Smooth muscle cell (in vitro differentiated cells): ENCODE measurements at regions not wholly inside any gene's neighbourhood (a gene's known extent, or its start where the extent isn't known, plus 50 kb on each side); places are given as distances from the start of the nearest gene placed in this dataset.

Experiments
- DNase-seq: peaks from one replicate; lab custom pipeline; 2025; ENCODE audit not compliant: unreplicated experiment; lab: John Stamatoyannopoulos, UW
- H2AFZ ChIP-seq: fragments of 200-600 bp; sonication (generic); 2 replicates; pipeline ENCODE4 v1.6.0; 2016; ENCODE audit warnings: antibody characterized with exemption, low read depth, mild to moderate bottlenecking
- H3F3A ChIP-seq: fragments of 200-600 bp; sonication (generic); 2 replicates; pipeline ENCODE4 v1.6.0; 2017; ENCODE audit warnings: antibody characterized with exemption, low read depth
- H3K27ac ChIP-seq: fragments of 200-600 bp; sonication (generic); 2 replicates; pipeline ENCODE4 v1.5.1; 2016; ENCODE audit warnings: low read depth, mild to moderate bottlenecking
- H3K27me3 ChIP-seq: fragments of 200-600 bp; sonication (generic); 2 replicates; pipeline ENCODE4 v1.6.1; 2016; ENCODE audit warnings: low read depth, mild to moderate bottlenecking
- H3K36me3 ChIP-seq: fragments of 200-600 bp; sonication (generic); 2 replicates; pipeline ENCODE4 v1.5.1; 2016; ENCODE audit warnings: low read depth
- H3K4me1 ChIP-seq: fragments of 200-600 bp; sonication (generic); 2 replicates; pipeline ENCODE4 v1.5.1; 2016; ENCODE audit warnings: low read depth
- H3K4me2 ChIP-seq: fragments of 200-600 bp; sonication (generic); 2 replicates; pipeline ENCODE4 v1.6.0; 2016; ENCODE audit warnings: mild to moderate bottlenecking
- H3K4me3 ChIP-seq: fragments of 200-600 bp; sonication (generic); 2 replicates; pipeline ENCODE4 v1.5.1; 2016; ENCODE audit warnings: mild to moderate bottlenecking
- H3K79me2 ChIP-seq: fragments of 200-600 bp; sonication (generic); 2 replicates; pipeline ENCODE4 v1.6.0; 2016; ENCODE audit warnings: low read depth, mild to moderate bottlenecking
- H3K9ac ChIP-seq: fragments of 200-600 bp; sonication (generic); 2 replicates; pipeline ENCODE4 v1.6.0; 2016; ENCODE audit warnings: low read depth
- H3K9me3 ChIP-seq: fragments of 200-600 bp; sonication (generic); replicated peaks from 2 replicates; pipeline ENCODE4 v1.5.1; 2016; ENCODE audit warnings: low read depth
- H4K20me1 ChIP-seq: fragments of 200-600 bp; sonication (generic); 2 replicates; pipeline ENCODE4 v1.6.0; 2016; ENCODE audit warnings: low read depth
- WGBS: methylation state at CpG from one replicate; pipeline ENCODE4 v1.1.7; 2016; ENCODE audit warnings: low lambda C conversion rate; 5-methylcytosine and 5-hydroxymethylcytosine counted together
- TF ChIP-seq, protein P1 (sequence below): fragments of 200-600 bp; sonication (generic); IDR thresholded peaks from 2 replicates; pipeline ENCODE4 v1.5.1; 2017; ENCODE audit warnings: borderline replicate concordance, mild to moderate bottlenecking, antibody characterized with exemption; ENCODE audit not compliant: insufficient read depth, poor library complexity, severe bottlenecking

GRCh38 chr1:87880764-87881163 lies 552.1 kb downstream of the LMO4 start:
- Histone ChIP-seq H3K79me2 (no peaks in the 10 kb centered on the region), H3F3A (no peaks in the 10 kb centered on the region), H2AFZ (peak overlapping the region; percentile 55), H3K4me2 (peak overlapping the region; percentile 36), H4K20me1 (no peaks in the 10 kb centered on the region), H3K4me3 (no peak overlapping the region), H3K9ac (no peak overlapping the region), H3K27ac (peak overlapping the region; percentile 62), H3K36me3 (no peaks in the 10 kb centered on the region), H3K4me1 (no peaks in the 10 kb centered on the region), H3K27me3 (no peaks in the 10 kb centered on the region), H3K9me3 (no peaks in the 10 kb centered on the region)
- 24% methylated on average over 3 of the region's 3 CpGs for WGBS
- TF ChIP-seq, protein P1, sequence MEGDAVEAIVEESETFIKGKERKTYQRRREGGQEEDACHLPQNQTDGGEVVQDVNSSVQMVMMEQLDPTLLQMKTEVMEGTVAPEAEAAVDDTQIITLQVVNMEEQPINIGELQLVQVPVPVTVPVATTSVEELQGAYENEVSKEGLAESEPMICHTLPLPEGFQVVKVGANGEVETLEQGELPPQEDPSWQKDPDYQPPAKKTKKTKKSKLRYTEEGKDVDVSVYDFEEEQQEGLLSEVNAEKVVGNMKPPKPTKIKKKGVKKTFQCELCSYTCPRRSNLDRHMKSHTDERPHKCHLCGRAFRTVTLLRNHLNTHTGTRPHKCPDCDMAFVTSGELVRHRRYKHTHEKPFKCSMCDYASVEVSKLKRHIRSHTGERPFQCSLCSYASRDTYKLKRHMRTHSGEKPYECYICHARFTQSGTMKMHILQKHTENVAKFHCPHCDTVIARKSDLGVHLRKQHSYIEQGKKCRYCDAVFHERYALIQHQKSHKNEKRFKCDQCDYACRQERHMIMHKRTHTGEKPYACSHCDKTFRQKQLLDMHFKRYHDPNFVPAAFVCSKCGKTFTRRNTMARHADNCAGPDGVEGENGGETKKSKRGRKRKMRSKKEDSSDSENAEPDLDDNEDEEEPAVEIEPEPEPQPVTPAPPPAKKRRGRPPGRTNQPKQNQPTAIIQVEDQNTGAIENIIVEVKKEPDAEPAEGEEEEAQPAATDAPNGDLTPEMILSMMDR = no peak
- DNase-seq = no peak

GRCh38 chr1:87883906-87884305 lies 555.2 kb downstream of the LMO4 start:
- H3K4me3 ChIP-seq = no peak overlapping the region
- no peak for DNase-seq
- H3K9ac ChIP-seq = no peak overlapping the region
- no peak overlapping the region for H2AFZ ChIP-seq
- no peaks in the 10 kb centered on the region for H3K4me1 ChIP-seq
- no peaks in the 10 kb centered on the region for H3F3A ChIP-seq
- no peaks in the 10 kb centered on the region for H4K20me1 ChIP-seq
- H3K79me2 ChIP-seq = no peaks in the 10 kb centered on the region
- no peaks in the 10 kb centered on the region for H3K27me3 ChIP-seq
- H3K9me3 ChIP-seq = no peaks in the 10 kb centered on the region
- WGBS = 80% methylated on average over 4 of the region's 4 CpGs
- TF ChIP-seq, protein P1 = no peak
- no peaks in the 10 kb centered on the region for H3K36me3 ChIP-seq
- no peak overlapping the region for H3K4me2 ChIP-seq
- no peak overlapping the region for H3K27ac ChIP-seq

DNA sequence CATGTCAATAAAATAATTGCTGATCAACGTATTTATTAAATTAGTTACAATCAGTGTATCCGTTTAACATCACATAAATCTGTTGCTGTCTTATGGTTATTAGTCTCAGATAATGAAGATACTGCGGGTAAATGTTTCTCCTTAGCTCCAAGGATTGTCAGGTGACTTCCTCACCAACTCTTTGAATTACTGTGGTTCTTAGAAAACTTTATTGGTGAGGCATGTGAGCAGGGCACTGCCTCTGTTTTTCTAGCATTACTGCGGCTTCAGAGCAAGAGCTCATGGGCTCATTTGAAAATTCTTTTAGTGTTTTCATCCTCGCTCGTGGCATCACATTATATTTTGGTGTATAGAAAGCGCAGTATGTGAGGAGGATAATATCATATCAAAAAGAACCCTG lies 555.9 kb downstream of the LMO4 start:
- no peaks in the 10 kb centered on the region for H4K20me1 ChIP-seq
- H2AFZ ChIP-seq = no peak overlapping the region
- no peak overlapping the region for H3K9ac ChIP-seq
- WGBS = 93% methylated on average over 7 of the region's 7 CpGs
- no peak for DNase-seq
- no peak overlapping the region for H3K4me2 ChIP-seq
- no peaks in the 10 kb centered on the region for H3K36me3 ChIP-seq
- no peaks in the 10 kb centered on the region for H3F3A ChIP-seq
- H3K9me3 ChIP-seq = no peaks in the 10 kb centered on the region
- no peaks in the 10 kb centered on the region for H3K27me3 ChIP-seq
- no peak overlapping the region for H3K27ac ChIP-seq
- H3K79me2 ChIP-seq = no peaks in the 10 kb centered on the region
- H3K4me1 ChIP-seq = no peaks in the 10 kb centered on the region
- TF ChIP-seq, protein P1 = no peak
- no peak overlapping the region for H3K4me3 ChIP-seq

DNA sequence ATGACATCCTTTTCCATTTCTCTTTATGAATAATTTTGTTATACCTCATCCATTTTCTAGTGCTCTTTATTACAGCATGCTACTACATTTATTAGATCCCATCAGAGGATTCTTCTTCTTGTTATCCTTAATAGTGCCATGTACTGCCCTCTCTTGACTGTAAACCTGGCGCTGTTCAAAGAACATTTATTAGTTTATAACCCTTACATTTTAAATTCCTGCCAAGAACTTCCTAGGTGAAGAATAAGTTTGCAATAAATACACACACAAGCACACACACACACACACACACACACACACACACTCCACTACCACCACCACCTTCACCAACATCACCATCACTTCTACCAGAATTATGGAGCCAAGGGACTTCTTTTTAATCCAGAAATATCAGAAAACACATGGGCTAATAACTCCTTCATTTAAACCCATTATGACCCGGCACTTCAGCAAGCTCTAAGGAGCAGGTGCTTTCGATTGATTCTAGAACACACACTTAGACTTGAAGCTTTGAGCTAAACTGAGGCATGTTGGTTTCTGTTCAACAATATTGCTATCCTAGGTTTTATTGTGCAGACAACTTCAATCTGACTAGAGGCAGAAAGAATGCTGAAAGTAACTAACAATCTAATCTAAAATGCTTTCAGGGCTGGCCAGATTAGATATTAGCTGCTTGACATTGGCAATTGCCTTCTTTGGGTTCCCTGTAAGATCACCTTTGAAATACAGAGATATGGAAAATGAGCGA lies 556.8 kb downstream of the LMO4 start:
- no peak overlapping the region for H3K27ac ChIP-seq
- H3K4me1 ChIP-seq = no peaks in the 10 kb centered on the region
- no peak overlapping the region for H3K4me3 ChIP-seq
- H3K9ac ChIP-seq = no peak overlapping the region
- H3K79me2 ChIP-seq = no peaks in the 10 kb centered on the region
- 96% methylated on average over 4 of the region's 4 CpGs for WGBS
- H4K20me1 ChIP-seq = no peaks in the 10 kb centered on the region
- H3K27me3 ChIP-seq = no peaks in the 10 kb centered on the region
- no peak overlapping the region for H2AFZ ChIP-seq
- no peaks in the 10 kb centered on the region for H3K9me3 ChIP-seq
- DNase-seq = no peak
- TF ChIP-seq, protein P1 = no peak
- no peak overlapping the region for H3K4me2 ChIP-seq
- no peaks in the 10 kb centered on the region for H3K36me3 ChIP-seq
- no peaks in the 10 kb centered on the region for H3F3A ChIP-seq
